DOHH2 (cell line): ENCODE measurements at regions not wholly inside any gene's neighbourhood (a gene's known extent, or its start where the extent isn't known, plus 50 kb on each side); places are given as distances from the start of the nearest gene placed in this dataset.

Experiments used
- H3F3A ChIP-seq: fragments of 200-600 bp; sonication (generic), shearing (Covaris generic); 2 replicates; pipeline ENCODE4 v1.6.0; 2016; ENCODE audit warnings: antibody characterized with exemption, mild to moderate bottlenecking; ENCODE audit not compliant: control insufficient read depth, insufficient read depth
- H3K27ac ChIP-seq: fragments of 200-600 bp; sonication (generic); 2 replicates; pipeline ENCODE4 v1.5.1; 2014; ENCODE audit warnings: low read depth, mild to moderate bottlenecking, low read length, moderate library complexity
- H3K27me3 ChIP-seq: fragments of 200-600 bp; sonication (generic); 2 replicates; pipeline ENCODE4 v1.6.1; 2014; ENCODE audit warnings: mild to moderate bottlenecking, low read length, mixed read lengths; ENCODE audit not compliant: control insufficient read depth
- H3K36me3 ChIP-seq: fragments of 200-600 bp; sonication (generic); 2 replicates; pipeline ENCODE4 v1.6.1; 2014; ENCODE audit warnings: mild to moderate bottlenecking, low read length, moderate library complexity, mixed read lengths; ENCODE audit not compliant: control insufficient read depth
- H3K4me1 ChIP-seq: fragments of 200-600 bp; sonication (generic); 2 replicates; pipeline ENCODE4 v1.6.1; 2014; ENCODE audit warnings: mild to moderate bottlenecking, low read length, mixed read lengths; ENCODE audit not compliant: control insufficient read depth
- H3K4me2 ChIP-seq: fragments of 200-600 bp; sonication (generic); 2 replicates; pipeline ENCODE4 v1.6.0; 2014; ENCODE audit warnings: mild to moderate bottlenecking, low read length, moderate library complexity
- H3K4me3 ChIP-seq: fragments of 200-600 bp; sonication (generic); 2 replicates; pipeline ENCODE4 v1.5.1; 2014; ENCODE audit warnings: mild to moderate bottlenecking, low read length, mixed read lengths
- H3K79me2 ChIP-seq: fragments of 200-600 bp; sonication (generic); 2 replicates; pipeline ENCODE4 v1.6.1; 2014; ENCODE audit warnings: mild to moderate bottlenecking, low read length, mixed read lengths; ENCODE audit not compliant: control insufficient read depth
- H3K9me2 ChIP-seq: fragments of 200-600 bp; sonication (generic); replicated peaks from 2 replicates; pipeline ENCODE4 v1.6.1; 2014; ENCODE audit warnings: mild to moderate bottlenecking, low read length, mixed read lengths; ENCODE audit not compliant: control insufficient read depth
- H3K9me3 ChIP-seq: fragments of 200-600 bp; sonication (generic); 2 replicates; pipeline ENCODE4 v1.6.1; 2014; ENCODE audit warnings: antibody characterized with exemption, low read length, mixed read lengths; ENCODE audit not compliant: control insufficient read depth, insufficient read depth
- H4K20me1 ChIP-seq: fragments of 200-600 bp; sonication (generic); 2 replicates; pipeline ENCODE4 v1.6.0; 2014; ENCODE audit warnings: low read depth, mild to moderate bottlenecking, antibody characterized with exemption, low read length, moderate library complexity; ENCODE audit not compliant: control insufficient read depth, insufficient read depth
- EZH2phosphoT487 ChIP-seq: fragments of 200-600 bp; sonication (generic); IDR thresholded peaks from 2 replicates; pipeline ENCODE4 v1.6.1; 2017; ENCODE audit warnings: borderline replicate concordance, mild to moderate bottlenecking, antibody characterized with exemption, low read length, moderate library complexity, mixed read lengths
- TF ChIP-seq, protein P1 (sequence below): fragments of 200-600 bp; sonication (generic); IDR thresholded peaks from one replicate; pipeline ENCODE4 v1.5.1; 2014; ENCODE audit warnings: antibody characterized with exemption, mild to moderate bottlenecking, low read depth, low read length; ENCODE audit not compliant: poor library complexity, severe bottlenecking

DNA sequence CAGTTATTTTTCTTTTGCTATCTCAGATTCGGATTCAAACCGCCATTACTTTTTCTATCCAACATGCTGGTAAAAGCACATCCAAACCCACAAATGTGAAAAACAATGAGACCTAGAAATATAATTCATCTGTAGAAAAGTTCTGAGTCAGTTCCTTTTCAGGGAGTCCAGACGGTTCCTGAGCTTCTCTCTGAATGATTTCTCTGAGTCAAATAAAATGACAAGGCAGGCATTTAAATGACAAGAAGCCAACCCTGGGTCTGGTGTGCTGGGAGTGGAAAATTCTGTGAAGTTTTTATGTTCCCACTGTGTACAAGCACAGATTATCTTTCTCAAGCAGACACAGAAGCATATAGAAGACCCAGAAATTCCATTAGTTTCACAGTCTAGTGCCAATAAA is 96.3 kb upstream of the ANKRD1 start:
- TF ChIP-seq, protein P1, sequence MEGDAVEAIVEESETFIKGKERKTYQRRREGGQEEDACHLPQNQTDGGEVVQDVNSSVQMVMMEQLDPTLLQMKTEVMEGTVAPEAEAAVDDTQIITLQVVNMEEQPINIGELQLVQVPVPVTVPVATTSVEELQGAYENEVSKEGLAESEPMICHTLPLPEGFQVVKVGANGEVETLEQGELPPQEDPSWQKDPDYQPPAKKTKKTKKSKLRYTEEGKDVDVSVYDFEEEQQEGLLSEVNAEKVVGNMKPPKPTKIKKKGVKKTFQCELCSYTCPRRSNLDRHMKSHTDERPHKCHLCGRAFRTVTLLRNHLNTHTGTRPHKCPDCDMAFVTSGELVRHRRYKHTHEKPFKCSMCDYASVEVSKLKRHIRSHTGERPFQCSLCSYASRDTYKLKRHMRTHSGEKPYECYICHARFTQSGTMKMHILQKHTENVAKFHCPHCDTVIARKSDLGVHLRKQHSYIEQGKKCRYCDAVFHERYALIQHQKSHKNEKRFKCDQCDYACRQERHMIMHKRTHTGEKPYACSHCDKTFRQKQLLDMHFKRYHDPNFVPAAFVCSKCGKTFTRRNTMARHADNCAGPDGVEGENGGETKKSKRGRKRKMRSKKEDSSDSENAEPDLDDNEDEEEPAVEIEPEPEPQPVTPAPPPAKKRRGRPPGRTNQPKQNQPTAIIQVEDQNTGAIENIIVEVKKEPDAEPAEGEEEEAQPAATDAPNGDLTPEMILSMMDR = no peak
- TF ChIP-seq EZH2phosphoT487 = no peak
- Histone ChIP-seq H3K4me1 (no peaks in the 10 kb centered on the region), H3K4me2 (no peak overlapping the region), H3K36me3 (no peaks in the 10 kb centered on the region), H4K20me1 (no peaks in the 10 kb centered on the region), H3K9me2 (no peaks in the 10 kb centered on the region), H3K9me3 (no peaks in the 10 kb centered on the region), H3K79me2 (no peaks in the 10 kb centered on the region), H3F3A (no peaks in the 10 kb centered on the region), H3K27me3 (peaks cover 3% of the 10 kb centered on the region; the same call in 1 of the 2 replicates), H3K4me3 (no peak overlapping the region), H3K27ac (no peak overlapping the region)

GRCh38 chr10:91021901-91022300 is 101.0 kb upstream of the ANKRD1 start:
- Histone ChIP-seq H3K4me2 (no peak overlapping the region), H3F3A (no peaks in the 10 kb centered on the region), H3K36me3 (no peaks in the 10 kb centered on the region), H3K9me3 (no peaks in the 10 kb centered on the region), H3K4me3 (no peak overlapping the region), H4K20me1 (no peaks in the 10 kb centered on the region), H3K4me1 (no peaks in the 10 kb centered on the region), H3K9me2 (no peaks in the 10 kb centered on the region), H3K79me2 (no peaks in the 10 kb centered on the region), H3K27ac (no peak overlapping the region), H3K27me3 (peaks cover 3% of the 10 kb centered on the region; the same call in 1 of the 2 replicates)
- TF ChIP-seq, protein P1 = no peak
- no peak for TF ChIP-seq EZH2phosphoT487

GRCh38 chr10:91022390-91022789 is 101.5 kb upstream of the ANKRD1 start:
- Histone ChIP-seq H3K79me2 (no peaks in the 10 kb centered on the region), H3F3A (no peaks in the 10 kb centered on the region), H3K4me2 (no peak overlapping the region), H4K20me1 (no peaks in the 10 kb centered on the region), H3K36me3 (no peaks in the 10 kb centered on the region), H3K27ac (no peak overlapping the region), H3K9me2 (no peaks in the 10 kb centered on the region), H3K27me3 (peaks cover under 1% of the 10 kb centered on the region; the same call in 1 of the 2 replicates), H3K9me3 (no peaks in the 10 kb centered on the region), H3K4me3 (no peak overlapping the region), H3K4me1 (no peaks in the 10 kb centered on the region)
- TF ChIP-seq, protein P1 = no peak
- TF ChIP-seq EZH2phosphoT487 = no peak
